Erythroblast (primary cell): ENCODE measurements at regions not wholly inside any gene's neighbourhood (a gene's known extent, or its start where the extent isn't known, plus 50 kb on each side); places are given as distances from the start of the nearest gene placed in this dataset.

Experiments
- GATA1 ChIP-seq: IDR thresholded peaks from 2 replicates; pipeline ENCODE4 v1.6.1; 2011; ENCODE audit warnings: low read depth, mild to moderate bottlenecking, control low read depth, low read length, moderate library complexity
- POLR2A ChIP-seq: IDR thresholded peaks from 2 replicates; pipeline ENCODE4 v1.6.1; 2011; ENCODE audit warnings: mild to moderate bottlenecking, low read length

DNA sequence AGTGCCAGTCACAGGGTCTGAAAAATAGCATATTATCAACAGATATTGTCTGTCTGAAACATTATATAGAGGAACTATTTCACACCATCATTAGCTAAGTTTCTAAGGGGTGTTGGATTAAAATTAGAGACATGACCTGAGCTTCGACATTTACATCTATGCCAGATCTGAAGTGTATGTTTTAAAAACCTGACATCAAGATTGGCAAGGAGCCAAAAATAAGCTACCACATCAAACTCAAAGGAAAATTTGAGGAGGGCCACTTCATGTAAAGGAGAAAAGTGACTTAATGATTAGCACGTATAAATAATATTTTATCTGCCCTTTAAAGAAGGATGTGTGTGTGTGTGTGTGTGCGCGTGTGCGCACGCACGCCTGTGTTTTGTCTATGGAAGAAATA lies 752.0 kb upstream of the GRM7 start:
- no peak for TF ChIP-seq GATA1
- TF ChIP-seq POLR2A: no peak
